HG02870 (cell line): ENCODE measurements at regions not wholly inside any gene's neighbourhood (a gene's known extent, or its start where the extent isn't known, plus 50 kb on each side); places are given as distances from the start of the nearest gene placed in this dataset.

Experiments
- ATAC-seq: cut with Tn5 transposase; IDR thresholded peaks from one replicate; pipeline ENCODE4 v1.9.1; 2021; ENCODE audit warnings: mild to moderate bottlenecking, moderate library complexity; ENCODE audit not compliant: unreplicated experiment

- ATAC-seq, result no peak
Measured at GRCh38 chr2:220660277-220661145, 911.6 kb downstream of the EPHA4 start.

- ATAC-seq, result no peak
Measured at GRCh38 chr2:220662431-220662830, 909.7 kb downstream of the EPHA4 start.

GRCh38 chr2:220663065-220663464, 909.0 kb downstream of the EPHA4 start:
- ATAC-seq, result no peak

- no peak for ATAC-seq
Measured at GRCh38 chr2:220664272-220665107, 907.6 kb downstream of the EPHA4 start.

- ATAC-seq, result no peak
Measured at GRCh38 chr2:220665108-220665471, 907.0 kb downstream of the EPHA4 start.

- ATAC-seq, result no peak
Measured at GRCh38 chr2:220669324-220669723, 902.8 kb downstream of the EPHA4 start.

GRCh38 chr2:220670511-220670910, 901.6 kb downstream of the EPHA4 start:
- ATAC-seq, result no peak

- no peak for ATAC-seq
Measured at GRCh38 chr2:220673151-220673874, 898.8 kb downstream of the EPHA4 start.

GRCh38 chr2:220674033-220674432, 898.1 kb downstream of the EPHA4 start:
- peak; percentile 87 for ATAC-seq

GRCh38 chr2:220676695-220677094, 895.4 kb downstream of the EPHA4 start:
- no peak for ATAC-seq

- no peak for ATAC-seq
Measured at GRCh38 chr2:220678943-220679342, 893.2 kb downstream of the EPHA4 start.

- ATAC-seq, result no peak
Measured at GRCh38 chr2:220682616-220683015, 889.5 kb downstream of the EPHA4 start.

GRCh38 chr2:220684099-220684498, 888.0 kb downstream of the EPHA4 start:
- ATAC-seq, result no peak

GRCh38 chr2:220687231-220687843, 884.8 kb downstream of the EPHA4 start:
- peak; percentile 86 for ATAC-seq

GRCh38 chr2:220695397-220696279, 876.5 kb downstream of the EPHA4 start:
- no peak for ATAC-seq

GRCh38 chr2:220696280-220696669, 875.8 kb downstream of the EPHA4 start:
- no peak for ATAC-seq

- ATAC-seq, result no peak
Measured at GRCh38 chr2:220697011-220697410, 875.1 kb downstream of the EPHA4 start.

GRCh38 chr2:220701115-220701514, 871.0 kb downstream of the EPHA4 start:
- no peak for ATAC-seq

- no peak for ATAC-seq
Measured at GRCh38 chr2:220703279-220703678, 868.8 kb downstream of the EPHA4 start.

- no peak for ATAC-seq
Measured at GRCh38 chr2:220704081-220704480, 868.0 kb downstream of the EPHA4 start.
